ENCODE measurements at regions not wholly inside any gene's neighbourhood (a gene's known extent, or its start where the extent isn't known, plus 50 kb on each side); places are given as distances from the start of the nearest gene placed in this dataset.

GRCh38 chr12:25752710-25753309 is 199.7 kb upstream of the LMNTD1 start:
- Mint-ChIP-seq H3K4me3 (ENCODE audit: low read depth) (no peak overlapping the region), H3K36me3 (ENCODE audit: insufficient read depth) (no peaks in the 10 kb centered on the region), H3K4me1 (ENCODE audit: low read depth) (peaks cover 27% of the 10 kb centered on the region), H3K27me3 (no peaks in the 10 kb centered on the region), H3K27ac (no peak overlapping the region), H3K9me3 (ENCODE audit: low read depth) (no peaks in the 10 kb centered on the region)
- TF ChIP-seq CTCF (IDR thresholded peaks at IDR 0.05; ENCODE audit: unreplicated experiment) = no peak
- DNase-seq (ENCODE audit: low spot score, unreplicated experiment) = no peak

GRCh38 chr12:25755136-25755970 is 202.3 kb upstream of the LMNTD1 start:
- H3K27ac Mint-ChIP-seq = peak overlapping the region; percentile 17
- DNase-seq (ENCODE audit: low spot score, unreplicated experiment) = no peak
- no peak for TF ChIP-seq CTCF (IDR thresholded peaks at IDR 0.05; ENCODE audit: unreplicated experiment)
- peaks cover 23% of the 10 kb centered on the region for H3K4me1 Mint-ChIP-seq (ENCODE audit: low read depth)
- no peaks in the 10 kb centered on the region for H3K9me3 Mint-ChIP-seq (ENCODE audit: low read depth)
- no peaks in the 10 kb centered on the region for H3K36me3 Mint-ChIP-seq (ENCODE audit: insufficient read depth)
- no peak overlapping the region for H3K4me3 Mint-ChIP-seq (ENCODE audit: low read depth)
- H3K27me3 Mint-ChIP-seq = no peaks in the 10 kb centered on the region

- no peak overlapping the region for H3K4me3 Mint-ChIP-seq (ENCODE audit: low read depth)
- no peaks in the 10 kb centered on the region for H3K9me3 Mint-ChIP-seq (ENCODE audit: low read depth)
- no peaks in the 10 kb centered on the region for H3K36me3 Mint-ChIP-seq (ENCODE audit: insufficient read depth)
- TF ChIP-seq CTCF (IDR thresholded peaks at IDR 0.05; ENCODE audit: unreplicated experiment) = no peak
- peak overlapping the region; percentile 17 for H3K27ac Mint-ChIP-seq
- H3K27me3 Mint-ChIP-seq = no peaks in the 10 kb centered on the region
- DNase-seq (ENCODE audit: low spot score, unreplicated experiment) = no peak
- peaks cover 23% of the 10 kb centered on the region for H3K4me1 Mint-ChIP-seq (ENCODE audit: low read depth)
Observed at GRCh38 chr12:25755971-25756260, 202.6 kb upstream of the RASSF8 start.

GRCh38 chr12:25757037-25757665 is 201.3 kb upstream of the RASSF8 start:
- no peak for DNase-seq (ENCODE audit: low spot score, unreplicated experiment)
- H3K27me3 Mint-ChIP-seq = no peaks in the 10 kb centered on the region
- H3K4me3 Mint-ChIP-seq (ENCODE audit: low read depth) = peak overlapping the region; percentile 7
- no peaks in the 10 kb centered on the region for H3K36me3 Mint-ChIP-seq (ENCODE audit: insufficient read depth)
- no peak for TF ChIP-seq CTCF (IDR thresholded peaks at IDR 0.05; ENCODE audit: unreplicated experiment)
- H3K4me1 Mint-ChIP-seq (ENCODE audit: low read depth) = peaks cover 23% of the 10 kb centered on the region
- H3K9me3 Mint-ChIP-seq (ENCODE audit: low read depth) = no peaks in the 10 kb centered on the region
- peak overlapping the region; percentile 22 for H3K27ac Mint-ChIP-seq

GRCh38 chr12:25759752-25760151 is 198.7 kb upstream of the RASSF8 start:
- Mint-ChIP-seq H3K4me1 (ENCODE audit: low read depth) (peaks cover 23% of the 10 kb centered on the region), H3K9me3 (ENCODE audit: low read depth) (peaks cover 3% of the 10 kb centered on the region), H3K27ac (no peak overlapping the region), H3K36me3 (ENCODE audit: insufficient read depth) (no peaks in the 10 kb centered on the region), H3K4me3 (ENCODE audit: low read depth) (no peak overlapping the region), H3K27me3 (no peaks in the 10 kb centered on the region)
- no peak for DNase-seq (ENCODE audit: low spot score, unreplicated experiment)
- TF ChIP-seq CTCF (IDR thresholded peaks at IDR 0.05; ENCODE audit: unreplicated experiment) = no peak

Data from progenitor cell of endocrine pancreas (in vitro differentiated cells).